ENCODE measurements at regions not wholly inside any gene's neighbourhood (a gene's known extent, or its start where the extent isn't known, plus 50 kb on each side); places are given as distances from the start of the nearest gene placed in this dataset.
"Not testable (repeated sequence)": the region's sequence is repeated elsewhere in the genome, so short reads cannot be mapped to it uniquely, and the experiment has no call there.

- Mint-ChIP-seq H3K27ac (ENCODE audit: low read depth, unreplicated experiment) (no peak overlapping the region), H3K27me3 (ENCODE audit: insufficient read depth, unreplicated experiment) (no peaks in the 10 kb centered on the region), H3K9me3 (ENCODE audit: unreplicated experiment) (no peaks in the 10 kb centered on the region), H3K36me3 (ENCODE audit: insufficient read depth, unreplicated experiment) (peaks cover 32% of the 10 kb centered on the region), H3K4me1 (ENCODE audit: insufficient read depth, unreplicated experiment) (peaks cover 14% of the 10 kb centered on the region), H3K4me3 (ENCODE audit: unreplicated experiment) (no peak overlapping the region)
- BruUV-seq (replicated peaks) = no TSS peak
- intact Hi-C loops (cut with micrococcal nuclease) = no loop called here
- CTCF ChIA-PET = interaction anchor here (1.1 to 4.6 kb wide), 2 partner anchors 12 to 34 kb away, joined by 3 to 37 read pairs; no protein-coding TSS in a partner anchor
- TF ChIP-seq CTCF (IDR thresholded peaks at IDR 0.05; ENCODE audit: unreplicated experiment) = no peak
- DNase-seq (ENCODE audit: unreplicated experiment) = no peak
- POLR2A ChIA-PET = interaction anchor here (0.6 to 1.0 kb wide), 2 partner anchors 18 to 561 kb away, joined by 3 read pairs; no protein-coding TSS in a partner anchor
Measured at GRCh38 chr10:77724820-77725219, 87.2 kb upstream of the KCNMA1 start.

- POLR2A ChIA-PET = interaction anchor here (0.9 to 1.9 kb wide), 6 partner anchors 9 to 563 kb away, joined by 3 to 10 read pairs (median 4); no protein-coding TSS in a partner anchor
- BruUV-seq (replicated peaks) = no TSS peak
- CTCF ChIA-PET = interaction anchor here (1.1 to 4.6 kb wide), 3 partner anchors 11 to 496 kb away, joined by 4 to 37 read pairs (median 8); no protein-coding TSS in a partner anchor
- no peak for TF ChIP-seq CTCF (IDR thresholded peaks at IDR 0.05; ENCODE audit: unreplicated experiment)
- Mint-ChIP-seq H3K27ac (ENCODE audit: low read depth, unreplicated experiment) (peak overlapping the region; percentile 0), H3K9me3 (ENCODE audit: unreplicated experiment) (no peaks in the 10 kb centered on the region), H3K4me3 (ENCODE audit: unreplicated experiment) (no peak overlapping the region), H3K4me1 (ENCODE audit: insufficient read depth, unreplicated experiment) (peaks cover 20% of the 10 kb centered on the region), H3K36me3 (ENCODE audit: insufficient read depth, unreplicated experiment) (peaks cover 19% of the 10 kb centered on the region), H3K27me3 (ENCODE audit: insufficient read depth, unreplicated experiment) (no peaks in the 10 kb centered on the region)
- intact Hi-C loops (cut with micrococcal nuclease) = no loop called here
- DNase-seq (ENCODE audit: unreplicated experiment) = no peak
Measured at GRCh38 chr10:77723376-77723775, 85.8 kb upstream of the KCNMA1 start.

GRCh38 chr10:77722956-77723355 lies 85.3 kb upstream of the KCNMA1 start:
- H3K9me3 Mint-ChIP-seq (ENCODE audit: unreplicated experiment); BruUV-seq (replicated peaks); intact Hi-C loops (cut with micrococcal nuclease); H3K4me3 Mint-ChIP-seq (ENCODE audit: unreplicated experiment); H3K27me3 Mint-ChIP-seq (ENCODE audit: insufficient read depth, unreplicated experiment): not testable (repeated sequence)
- CTCF ChIA-PET = interaction anchor here (0.8 to 4.6 kb wide), 4 partner anchors 10 to 496 kb away, joined by 4 to 37 read pairs (median 6); no protein-coding TSS in a partner anchor
- peak; percentile 65 for DNase-seq (ENCODE audit: unreplicated experiment)
- POLR2A ChIA-PET = interaction anchor here (0.7 to 1.9 kb wide), 9 partner anchors 9 to 563 kb away, joined by 3 to 10 read pairs (median 3); no protein-coding TSS in a partner anchor
- peaks cover 15% of the 10 kb centered on the region for H3K36me3 Mint-ChIP-seq (ENCODE audit: insufficient read depth, unreplicated experiment)
- peak overlapping the region; percentile 0 for H3K27ac Mint-ChIP-seq (ENCODE audit: low read depth, unreplicated experiment)
- H3K4me1 Mint-ChIP-seq (ENCODE audit: insufficient read depth, unreplicated experiment) = peaks cover 24% of the 10 kb centered on the region

GRCh38 chr10:77721815-77722214 lies 84.2 kb upstream of the KCNMA1 start:
- ChIA-PET CTCF (interaction anchor here (4.6 kb wide), 1 partner anchor 9 kb away, joined by 37 read pairs; no protein-coding TSS in a partner anchor), POLR2A (interaction anchor here (1.1 kb wide), 1 partner anchor 11 kb away, joined by 4 read pairs; no protein-coding TSS in a partner anchor)
- H3K4me3 Mint-ChIP-seq (ENCODE audit: unreplicated experiment) = no peak overlapping the region
- no peak for TF ChIP-seq CTCF (IDR thresholded peaks at IDR 0.05; ENCODE audit: unreplicated experiment)
- peaks cover 8% of the 10 kb centered on the region for H3K36me3 Mint-ChIP-seq (ENCODE audit: insufficient read depth, unreplicated experiment)
- intact Hi-C loops (cut with micrococcal nuclease) = no loop called here
- DNase-seq (ENCODE audit: unreplicated experiment) = no peak
- H3K4me1 Mint-ChIP-seq (ENCODE audit: insufficient read depth, unreplicated experiment) = peaks cover 26% of the 10 kb centered on the region
- H3K9me3 Mint-ChIP-seq (ENCODE audit: unreplicated experiment) = no peaks in the 10 kb centered on the region
- no peak overlapping the region for H3K27ac Mint-ChIP-seq (ENCODE audit: low read depth, unreplicated experiment)
- no TSS peak for BruUV-seq (replicated peaks)
- no peaks in the 10 kb centered on the region for H3K27me3 Mint-ChIP-seq (ENCODE audit: insufficient read depth, unreplicated experiment)

All from MCF 10A (cell line).